Glomerular visceral epithelial cell (primary cell): ENCODE measurements at regions not wholly inside any gene's neighbourhood (a gene's known extent, or its start where the extent isn't known, plus 50 kb on each side); places are given as distances from the start of the nearest gene placed in this dataset.
"Not testable (repeated sequence)": the region's sequence is repeated elsewhere in the genome, so short reads cannot be mapped to it uniquely, and the experiment has no call there.

Experiments
- DNase-seq: peaks from one replicate; pipeline ENCODE4 v3.0.0-alpha.2; 2016; ENCODE audit errors: extremely low spot score

- no peak for DNase-seq
These were observed 57.4 kb upstream of the PRSS16 start for GRCh38 chr6:27190126-27190525.

DNA sequence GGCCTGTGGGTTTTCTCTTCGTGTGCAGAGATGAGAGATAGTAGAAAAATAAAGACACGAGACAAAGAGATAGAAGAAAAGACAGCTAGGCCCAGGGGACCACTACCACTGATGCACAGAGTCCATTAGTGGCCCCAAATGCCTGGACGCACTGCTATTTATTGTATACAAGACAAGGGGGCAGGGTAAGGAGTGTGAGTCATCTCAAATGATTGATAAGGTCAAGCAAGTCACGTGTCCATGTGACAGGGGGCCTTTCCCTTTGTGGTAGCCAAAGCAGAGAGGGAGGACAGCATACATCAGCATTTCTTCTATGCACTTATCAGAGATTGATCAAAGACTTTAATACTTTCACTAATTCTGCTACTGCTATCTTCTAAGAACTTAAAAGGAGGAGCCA, 53.0 kb upstream of the PRSS16 start:
- DNase-seq: not testable (repeated sequence)

- not testable (repeated sequence) for DNase-seq
These were observed 52.0 kb upstream of the PRSS16 start for GRCh38 chr6:27195547-27195946.
